GM12873 (cell line): ENCODE measurements at regions not wholly inside any gene's neighbourhood (a gene's known extent, or its start where the extent isn't known, plus 50 kb on each side); places are given as distances from the start of the nearest gene placed in this dataset.

Experiments used
- CTCF ChIP-seq: IDR thresholded peaks from 2 replicates; pipeline ENCODE4 v1.5.1; 2012; ENCODE audit warnings: low read depth, mild to moderate bottlenecking, moderate library complexity, low read length, control low read depth; ENCODE audit not compliant: insufficient read depth; ENCODE audit errors: missing control alignments

GRCh38 chr3:26920646-26921478 is 298.3 kb downstream of the LRRC3B start:
- TF ChIP-seq CTCF = no peak

GRCh38 chr3:26931896-26932295 is 309.3 kb downstream of the LRRC3B start:
- no peak for TF ChIP-seq CTCF

- TF ChIP-seq CTCF = no peak
These were observed 310.2 kb downstream of the LRRC3B start for GRCh38 chr3:26932752-26933151.

- no peak for TF ChIP-seq CTCF
These were observed 337.8 kb downstream of the LRRC3B start for GRCh38 chr3:26960382-26960781.

GRCh38 chr3:26962492-26963360 is 340.2 kb downstream of the LRRC3B start:
- TF ChIP-seq CTCF = no peak

- TF ChIP-seq CTCF = peak; percentile 26
These were observed 340.8 kb downstream of the LRRC3B start for GRCh38 chr3:26963361-26963743.

GRCh38 chr3:26964313-26964712 is 341.7 kb downstream of the LRRC3B start:
- TF ChIP-seq CTCF = no peak
